ENCODE measurements at regions not wholly inside any gene's neighbourhood (a gene's known extent, or its start where the extent isn't known, plus 50 kb on each side); places are given as distances from the start of the nearest gene placed in this dataset.

GRCh38 chr15:95676500-95676899 is 654.0 kb upstream of the NR2F2 start (continued):
- TF ChIP-seq ATF2 (CRISPR knock-in tag; IDR thresholded peaks at IDR 0.05; ENCODE audit: borderline replicate concordance, low read depth) (no peak), ATF6 (CRISPR knock-in tag; IDR thresholded peaks at IDR 0.05) (no peak)

- H3K27ac Mint-ChIP-seq, result no peak overlapping the region
- ChIA-PET POLR2A (no interaction called here), CTCF (no interaction called here)
- ATAC-seq (no peak), DNase-seq (ENCODE audit: low spot score) (no peak)
- no peaks in the 10 kb centered on the region for H3K27me3 Mint-ChIP-seq (ENCODE audit: low read depth)
- peaks cover 5% of the 10 kb centered on the region; the same call in 1 of the 2 replicates for H3K4me1 Mint-ChIP-seq
- TF ChIP-seq ZNF219 (CRISPR knock-in tag; IDR thresholded peaks at IDR 0.05; ENCODE audit: borderline replicate concordance), result no peak
- TF ChIP-seq CREM (CRISPR knock-in tag; IDR thresholded peaks at IDR 0.05), result no peak
- TF ChIP-seq SP1 (CRISPR knock-in tag; conservative IDR thresholded peaks at IDR 0.05), result no peak
- TF ChIP-seq AR (CRISPR knock-in tag; IDR thresholded peaks at IDR 0.05), result no peak
- TF ChIP-seq ATF3 (CRISPR knock-in tag; conservative IDR thresholded peaks at IDR 0.05), result no peak
- TF ChIP-seq NR1H2 (CRISPR knock-in tag; IDR thresholded peaks at IDR 0.05), result no peak
- TF ChIP-seq TEAD4 (CRISPR knock-in tag; IDR thresholded peaks at IDR 0.05), result no peak
- no peak for TF ChIP-seq CTCF (IDR thresholded peaks at IDR 0.05)
- TF ChIP-seq ZMAT4 (CRISPR knock-in tag; IDR thresholded peaks at IDR 0.05), result no peak
- no peak for TF ChIP-seq CDX4 (CRISPR knock-in tag; IDR thresholded peaks at IDR 0.05; ENCODE audit: borderline replicate concordance)
- no peak for TF ChIP-seq E2F4 (CRISPR knock-in tag; IDR thresholded peaks at IDR 0.05; ENCODE audit: borderline replicate concordance, low read depth)
- no peak for TF ChIP-seq JAZF1 (CRISPR knock-in tag; IDR thresholded peaks at IDR 0.05)
- peaks cover 12% of the 10 kb centered on the region for H3K9me3 Mint-ChIP-seq
- no peaks in the 10 kb centered on the region for H3K36me3 Mint-ChIP-seq
- H3K4me3 Mint-ChIP-seq, result no peak overlapping the region
These were observed 650.5 kb upstream of the NR2F2 start for GRCh38 chr15:95679847-95680582.
